GM12878 (cell line): ENCODE measurements at regions not wholly inside any gene's neighbourhood (a gene's known extent, or its start where the extent isn't known, plus 50 kb on each side); places are given as distances from the start of the nearest gene placed in this dataset.

Experiments used
- CTCF ChIP-seq, 3 experiments: IDR thresholded peaks in 2 of 3; conservative IDR thresholded peaks in 1 of 3; 2 replicates each; pipeline ENCODE4 v1.5.1; 2011; ENCODE audit warnings: low read depth in 3 of 3, low read length in 3 of 3, mild to moderate bottlenecking in 3 of 3, control low read depth in 2 of 3, moderate library complexity in 2 of 3, inconsistent platforms in 1 of 3, mixed read lengths in 1 of 3; ENCODE audit not compliant: control insufficient read depth in 2 of 3, insufficient read depth in 1 of 3; ENCODE audit errors: extremely low read depth in 1 of 3
- EP300 ChIP-seq, 2 experiments: fragments of 150-350 bp in 1 of 2; IDR thresholded peaks; 2 replicates each; pipeline ENCODE4 v1.6.1; 2011 to 2012; ENCODE audit warnings: low read depth in 2 of 2, low read length in 2 of 2, borderline replicate concordance in 1 of 2, improper control_type of control experiment in 1 of 2, inconsistent platforms in 1 of 2; ENCODE audit not compliant: control insufficient read depth in 1 of 2
- HDAC2 ChIP-seq: fragments of 200-600 bp; sonication (generic); IDR thresholded peaks from 2 replicates; pipeline ENCODE4 v1.6.1; 2017
- MAX ChIP-seq: IDR thresholded peaks from 2 replicates; pipeline ENCODE4 v1.6.1; 2012; ENCODE audit warnings: low read depth, low read length, improper control_type of control experiment
- MXI1 ChIP-seq: fragments of 150-350 bp; IDR thresholded peaks from 2 replicates; pipeline ENCODE4 v1.6.1; 2011; ENCODE audit warnings: low read depth, mild to moderate bottlenecking, inconsistent platforms, low read length, improper control_type of control experiment
- POLR2A ChIP-seq: IDR thresholded peaks from 2 replicates; pipeline ENCODE4 v1.6.1; 2011; ENCODE audit warnings: low read depth, mild to moderate bottlenecking, low read length
- SPI1 ChIP-seq: IDR thresholded peaks from 2 replicates; pipeline ENCODE4 v1.6.1; 2011; ENCODE audit warnings: low read depth, mild to moderate bottlenecking, low read length, moderate library complexity, borderline replicate concordance; ENCODE audit not compliant: insufficient read depth
- TAF1 ChIP-seq: IDR thresholded peaks from 2 replicates; pipeline ENCODE4 v1.6.1; 2011; ENCODE audit warnings: mild to moderate bottlenecking, low read depth, low read length, borderline replicate concordance
- TCF12 ChIP-seq: IDR thresholded peaks from 2 replicates; pipeline ENCODE4 v1.6.1; 2011; ENCODE audit warnings: low read depth, mild to moderate bottlenecking, low read length
- USF2 ChIP-seq: IDR thresholded peaks from 2 replicates; pipeline ENCODE4 v1.6.1; 2011; ENCODE audit warnings: low read depth, low read length, improper control_type of control experiment, borderline replicate concordance
- YY1 ChIP-seq: IDR thresholded peaks from 2 replicates; pipeline ENCODE4 v1.6.1; 2011; ENCODE audit warnings: low read depth, mild to moderate bottlenecking, low read length
- ZBTB40 ChIP-seq: fragments of 450-650 bp; IDR thresholded peaks from 2 replicates; pipeline ENCODE4 v1.6.1; 2016; ENCODE audit warnings: mild to moderate bottlenecking, moderate library complexity, borderline replicate concordance
- ZNF217 ChIP-seq: fragments of 450-650 bp; IDR thresholded peaks from 2 replicates; pipeline ENCODE4 v1.6.1; 2017; ENCODE audit warnings: antibody characterized with exemption, mild to moderate bottlenecking

GRCh38 chr3:166473501-166473900, 636.3 kb upstream of the BCHE start:
- TF ChIP-seq CTCF (IDR thresholded peaks at IDR 0.05 in 2 of 3, conservative IDR thresholded peaks at IDR 0.05 in 1 of 3; ENCODE audit: control insufficient read depth in 2 of 3, extremely low read depth in 1 of 3, insufficient read depth in 1 of 3, low read depth in 3 of 3, low read length in 3 of 3) = no peak
- no peak for TF ChIP-seq ZBTB40
- TF ChIP-seq EP300 (IDR thresholded peaks at IDR 0.05; ENCODE audit: borderline replicate concordance in 1 of 2, control insufficient read depth in 1 of 2, low read depth in 2 of 2, low read length in 2 of 2) = no peak
- no peak for TF ChIP-seq HDAC2
- no peak for TF ChIP-seq SPI1
- TF ChIP-seq YY1 = no peak
- no peak for TF ChIP-seq MXI1
- no peak for TF ChIP-seq ZNF217
- no peak for TF ChIP-seq USF2
- no peak for TF ChIP-seq TCF12
- no peak for TF ChIP-seq MAX
- TF ChIP-seq TAF1 = no peak
- TF ChIP-seq POLR2A = no peak
